Spleen (tissue), 7 donors: ENCODE measurements at regions not wholly inside any gene's neighbourhood (a gene's known extent, or its start where the extent isn't known, plus 50 kb on each side); places are given as distances from the start of the nearest gene placed in this dataset.

Experiments used
- CTCF ChIP-seq, 11 experiments: fragments of 200-600 bp in 7 of 11; fragments of 450-650 bp in 4 of 11; sonication (generic) in 4 of 11; IDR thresholded peaks in 8 of 11; conservative IDR thresholded peaks in 3 of 11; 1 replicate in 7 of 11; 2 replicates in 4 of 11; pipeline versions ENCODE4 v1.4.0 to v1.8.0; 2016 to 2021; ENCODE audit warnings: antibody characterized with exemption in 11 of 11, inconsistent platforms in 4 of 11, mild to moderate bottlenecking in 1 of 11
- POLR2A ChIP-seq, 3 donors: fragments of 450-650 bp; IDR thresholded peaks; one replicate each; pipeline ENCODE4 v1.5.1; 2017; ENCODE audit warnings: antibody characterized with exemption in 3 of 3, mild to moderate bottlenecking in 1 of 3
- POLR2AphosphoS5 ChIP-seq, 3 donors: sonication (generic); formaldehyde crosslinking; IDR thresholded peaks; one replicate each; pipeline ENCODE4 v1.5.1; 2017; ENCODE audit warnings: antibody characterized with exemption in 3 of 3
- donor health status: DM: no; HTN: no; CAD: no; lungs with moderate emphysema.
- donor health status: DM: no; HTN: no; CAD: no.
- donor health status: DM: no; HTN: no; CAD: no.

- TF ChIP-seq POLR2AphosphoS5 (IDR thresholded peaks at IDR 0.05) (no peak), CTCF (IDR thresholded peaks at IDR 0.05 in 8 of 11, conservative IDR thresholded peaks at IDR 0.05 in 3 of 11) (no peak), POLR2A (IDR thresholded peaks at IDR 0.05) (no peak)
These were observed 781.3 kb upstream of the MIR17HG start for GRCh38 chr13:90565985-90566713.
